ENCODE measurements at regions not wholly inside any gene's neighbourhood (a gene's known extent, or its start where the extent isn't known, plus 50 kb on each side); places are given as distances from the start of the nearest gene placed in this dataset.

DNA sequence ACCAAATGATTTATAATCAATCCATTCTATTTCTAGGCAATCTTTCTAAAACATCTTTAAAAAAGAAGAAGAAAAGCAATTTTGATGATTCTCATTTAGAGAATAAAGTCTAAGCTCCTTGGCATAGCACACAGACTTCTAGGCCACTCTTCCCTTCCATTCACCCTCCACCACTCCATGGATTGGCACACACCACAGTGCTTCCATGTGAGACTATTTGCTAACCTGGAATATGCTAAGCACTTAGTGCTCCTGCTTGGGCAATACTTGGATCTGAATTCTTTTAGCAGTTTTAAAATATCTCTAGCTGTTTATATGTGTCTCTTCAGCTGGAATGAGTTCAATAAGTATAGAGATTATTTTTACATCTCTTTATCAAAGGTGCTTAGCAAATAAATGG lies 177.6 kb upstream of the FBXL7 start:
- Histone ChIP-seq H3K4me1 (no peaks in the 10 kb centered on the region), H3K4me3 (no peak overlapping the region), H3K27ac (no peak overlapping the region), H3K9me3 (no peaks in the 10 kb centered on the region), H3K36me3 (ENCODE audit: low read depth, missing control alignments) (no peaks in the 10 kb centered on the region), H3K27me3 (no peaks in the 10 kb centered on the region)
- no peak for DNase-seq
- TF ChIP-seq, protein P1, sequence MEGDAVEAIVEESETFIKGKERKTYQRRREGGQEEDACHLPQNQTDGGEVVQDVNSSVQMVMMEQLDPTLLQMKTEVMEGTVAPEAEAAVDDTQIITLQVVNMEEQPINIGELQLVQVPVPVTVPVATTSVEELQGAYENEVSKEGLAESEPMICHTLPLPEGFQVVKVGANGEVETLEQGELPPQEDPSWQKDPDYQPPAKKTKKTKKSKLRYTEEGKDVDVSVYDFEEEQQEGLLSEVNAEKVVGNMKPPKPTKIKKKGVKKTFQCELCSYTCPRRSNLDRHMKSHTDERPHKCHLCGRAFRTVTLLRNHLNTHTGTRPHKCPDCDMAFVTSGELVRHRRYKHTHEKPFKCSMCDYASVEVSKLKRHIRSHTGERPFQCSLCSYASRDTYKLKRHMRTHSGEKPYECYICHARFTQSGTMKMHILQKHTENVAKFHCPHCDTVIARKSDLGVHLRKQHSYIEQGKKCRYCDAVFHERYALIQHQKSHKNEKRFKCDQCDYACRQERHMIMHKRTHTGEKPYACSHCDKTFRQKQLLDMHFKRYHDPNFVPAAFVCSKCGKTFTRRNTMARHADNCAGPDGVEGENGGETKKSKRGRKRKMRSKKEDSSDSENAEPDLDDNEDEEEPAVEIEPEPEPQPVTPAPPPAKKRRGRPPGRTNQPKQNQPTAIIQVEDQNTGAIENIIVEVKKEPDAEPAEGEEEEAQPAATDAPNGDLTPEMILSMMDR (IDR thresholded peaks at IDR 0.05): no peak
- TF ChIP-seq POLR2A (IDR thresholded peaks at IDR 0.05): no peak
- intact Hi-C loops (cut with DNase I; ENCODE audit: low total_unique reads): no loop called here

DNA sequence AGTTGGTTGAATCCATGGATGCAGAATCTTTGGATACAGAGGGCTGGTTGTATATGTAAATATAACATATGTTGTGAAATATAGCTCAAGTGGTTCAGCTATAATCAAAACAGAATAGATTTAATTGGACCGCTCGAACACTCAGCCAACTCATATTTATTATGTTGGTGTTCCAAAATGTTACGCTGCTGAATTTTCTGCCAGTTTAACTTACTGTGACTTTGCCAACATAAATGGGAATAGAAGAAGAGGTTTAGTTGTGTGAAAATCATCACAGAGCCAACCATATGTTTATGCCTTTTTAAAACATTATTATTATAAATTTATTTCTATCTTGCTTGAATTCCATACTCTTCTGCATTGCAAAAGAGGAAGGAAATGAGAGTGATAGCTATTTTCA lies 178.2 kb upstream of the FBXL7 start:
- DNase-seq: no peak

DNA sequence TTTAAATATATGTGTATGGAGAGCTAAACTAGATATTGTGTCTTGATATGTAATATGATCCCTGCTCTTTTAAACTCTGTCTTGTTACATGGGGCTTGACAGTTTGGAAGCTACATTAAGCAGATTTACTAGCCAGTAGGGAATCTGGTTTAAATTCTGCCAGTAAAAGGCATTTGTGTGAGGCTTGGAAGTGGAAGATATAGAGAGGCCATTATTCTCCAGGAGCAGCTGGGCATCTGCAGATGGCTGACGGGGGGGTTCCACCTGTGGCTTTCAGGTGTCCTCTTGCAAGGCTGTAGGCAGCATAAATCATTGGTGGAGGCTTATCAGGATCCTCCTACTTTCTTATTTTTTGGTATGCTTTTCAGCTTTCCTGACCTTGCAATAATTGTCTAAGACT lies 179.1 kb upstream of the FBXL7 start:
- 37 to 64% methylated on average over 1 of the region's 1 CpG for WGBS, 2 donors
- Histone ChIP-seq H3K9me3 (no peaks in the 10 kb centered on the region), H3K4me3 (no peak overlapping the region), H3K36me3 (ENCODE audit: low read depth, missing control alignments) (no peaks in the 10 kb centered on the region), H3K27me3 (no peaks in the 10 kb centered on the region), H3K27ac (no peak overlapping the region), H3K4me1 (no peaks in the 10 kb centered on the region)
- DNase-seq: no peak
- no peak for TF ChIP-seq POLR2A (IDR thresholded peaks at IDR 0.05)
- TF ChIP-seq, protein P1 (IDR thresholded peaks at IDR 0.05): no peak
- intact Hi-C loops (cut with DNase I; ENCODE audit: low total_unique reads): no loop called here

More for the DNA sequence above, 178.2 kb upstream of the FBXL7 start:
- Histone ChIP-seq H3K27me3 (no peaks in the 10 kb centered on the region), H3K4me3 (no peak overlapping the region), H3K9me3 (no peaks in the 10 kb centered on the region), H3K27ac (no peak overlapping the region), H3K4me1 (no peaks in the 10 kb centered on the region), H3K36me3 (ENCODE audit: low read depth, missing control alignments) (no peaks in the 10 kb centered on the region)
- intact Hi-C loops (cut with DNase I; ENCODE audit: low total_unique reads): no loop called here
- WGBS, 2 donors: 98 to 99% methylated on average over 3 of the region's 3 CpGs
- TF ChIP-seq, protein P1 (IDR thresholded peaks at IDR 0.05): no peak
- no peak for TF ChIP-seq POLR2A (IDR thresholded peaks at IDR 0.05)

- Histone ChIP-seq H3K27me3 (no peaks in the 10 kb centered on the region), H3K4me3 (no peak overlapping the region), H3K36me3 (ENCODE audit: low read depth, missing control alignments) (no peaks in the 10 kb centered on the region), H3K27ac (no peak overlapping the region), H3K4me1 (no peaks in the 10 kb centered on the region), H3K9me3 (no peaks in the 10 kb centered on the region)
- WGBS, 2 donors: 86 to 88% methylated on average over 2 of the region's 2 CpGs
- no peak for DNase-seq
- TF ChIP-seq POLR2A (IDR thresholded peaks at IDR 0.05): no peak
- TF ChIP-seq, protein P1 (IDR thresholded peaks at IDR 0.05): no peak
- intact Hi-C loops (cut with DNase I; ENCODE audit: low total_unique reads): no loop called here
Measured at GRCh38 chr5:15304914-15305834, 194.8 kb upstream of the FBXL7 start.

All from testis (tissue), 2 donors.